ENCODE measurements at regions not wholly inside any gene's neighbourhood (a gene's known extent, or its start where the extent isn't known, plus 50 kb on each side); places are given as distances from the start of the nearest gene placed in this dataset.

DNA sequence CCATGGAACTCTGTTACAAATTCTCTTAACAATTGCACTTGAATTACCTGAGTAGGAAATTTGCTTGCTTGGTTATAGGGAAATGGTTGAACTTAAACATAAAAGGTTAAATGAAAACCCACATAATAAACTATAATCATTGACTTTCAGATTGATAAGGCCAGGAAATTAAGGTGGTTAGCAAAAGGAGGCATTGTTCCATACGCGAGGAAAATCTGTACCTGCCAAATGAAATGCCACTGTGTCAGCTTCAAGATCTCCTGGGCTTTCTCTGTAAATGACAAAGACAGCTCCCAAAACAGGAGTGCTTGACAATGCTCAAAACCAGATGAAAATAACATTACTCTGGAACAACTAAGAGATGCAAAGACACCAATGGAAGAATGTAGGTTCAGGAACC, 125.5 kb upstream of the KLF3 start:
- no peak for TF ChIP-seq GATA2 (IDR thresholded peaks at IDR 0.05; ENCODE audit: low read depth, low read length)
- TF ChIP-seq GATA3 (IDR thresholded peaks at IDR 0.05; ENCODE audit: low read depth, low read length): no peak

All from SH-SY5Y (cell line).